ENCODE measurements at regions not wholly inside any gene's neighbourhood (a gene's known extent, or its start where the extent isn't known, plus 50 kb on each side); places are given as distances from the start of the nearest gene placed in this dataset.

- Histone ChIP-seq H4K20me1 (ENCODE audit: insufficient read depth, low read length) (no peaks in the 10 kb centered on the region), H3K27me3 (ENCODE audit: control insufficient read depth in 2 of 2, insufficient read depth in 2 of 2, low read length in 2 of 2) (no peaks in the 10 kb centered on the region), H3K4me2 (replicated peaks; ENCODE audit: extremely low read depth, low read length, poor library complexity, severe bottlenecking) (no peak overlapping the region), H3K9me3 (replicated peaks in 1 of 2; ENCODE audit: control insufficient read depth in 1 of 2, insufficient read depth in 1 of 2, low read length in 2 of 2) (no peaks in the 10 kb centered on the region), H3K27ac (ENCODE audit: low read depth in 1 of 2, low read length in 2 of 2) (no peak overlapping the region), H3K36me3 (replicated peaks in 1 of 2; ENCODE audit: control insufficient read depth in 1 of 2, insufficient read depth in 2 of 2, low read length in 2 of 2) (no peaks in the 10 kb centered on the region), H2AFZ (ENCODE audit: insufficient read depth, low read depth, low read length, poor library complexity, severe bottlenecking) (no peak overlapping the region), H3K79me2 (ENCODE audit: insufficient read depth, low read length) (no peaks in the 10 kb centered on the region), H3K4me1 (ENCODE audit: control insufficient read depth in 1 of 2, insufficient read depth in 2 of 2, low read length in 2 of 2) (peaks cover 6 to 23% of the 10 kb centered on the region in 2 donors), H3K9ac (ENCODE audit: insufficient read depth, low read length, poor library complexity, severe bottlenecking) (no peak overlapping the region), H3K4me3 (replicated peaks in 1 of 3; ENCODE audit: low read depth in 2 of 3, low read length in 3 of 3) (no peak overlapping the region)
- no peaks in the 10 kb centered on the region for H3K27me3 Mint-ChIP-seq (ENCODE audit: low read depth in 3 of 3)
- peaks cover 28% of the 10 kb centered on the region for H3K4me1 Mint-ChIP-seq
- TF ChIP-seq, protein P1, sequence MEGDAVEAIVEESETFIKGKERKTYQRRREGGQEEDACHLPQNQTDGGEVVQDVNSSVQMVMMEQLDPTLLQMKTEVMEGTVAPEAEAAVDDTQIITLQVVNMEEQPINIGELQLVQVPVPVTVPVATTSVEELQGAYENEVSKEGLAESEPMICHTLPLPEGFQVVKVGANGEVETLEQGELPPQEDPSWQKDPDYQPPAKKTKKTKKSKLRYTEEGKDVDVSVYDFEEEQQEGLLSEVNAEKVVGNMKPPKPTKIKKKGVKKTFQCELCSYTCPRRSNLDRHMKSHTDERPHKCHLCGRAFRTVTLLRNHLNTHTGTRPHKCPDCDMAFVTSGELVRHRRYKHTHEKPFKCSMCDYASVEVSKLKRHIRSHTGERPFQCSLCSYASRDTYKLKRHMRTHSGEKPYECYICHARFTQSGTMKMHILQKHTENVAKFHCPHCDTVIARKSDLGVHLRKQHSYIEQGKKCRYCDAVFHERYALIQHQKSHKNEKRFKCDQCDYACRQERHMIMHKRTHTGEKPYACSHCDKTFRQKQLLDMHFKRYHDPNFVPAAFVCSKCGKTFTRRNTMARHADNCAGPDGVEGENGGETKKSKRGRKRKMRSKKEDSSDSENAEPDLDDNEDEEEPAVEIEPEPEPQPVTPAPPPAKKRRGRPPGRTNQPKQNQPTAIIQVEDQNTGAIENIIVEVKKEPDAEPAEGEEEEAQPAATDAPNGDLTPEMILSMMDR (IDR thresholded peaks at IDR 0.05): no peak
- H3K36me3 Mint-ChIP-seq: no peaks in the 10 kb centered on the region
- no peak for DNase-seq
- H3K4me3 Mint-ChIP-seq: no peak overlapping the region
- peaks cover 0 to 4% (median 2%) of the 10 kb centered on the region in 7 donors for H3K9me3 Mint-ChIP-seq
- intact Hi-C loops (cut with micrococcal nuclease): no loop called here
- no peak overlapping the region for H3K27ac Mint-ChIP-seq
These were observed 995.4 kb downstream of the TSN start for GRCh38 chr2:122750808-122751207.

GRCh38 chr2:122753336-122753735 is 997.9 kb downstream of the TSN start:
- Mint-ChIP-seq H3K27ac (no peak overlapping the region), H3K4me1 (peaks cover 31% of the 10 kb centered on the region), H3K4me3 (no peak overlapping the region), H3K27me3 (ENCODE audit: low read depth in 3 of 3) (no peaks in the 10 kb centered on the region), H3K9me3 (peaks cover 0 to 6% (median 2%) of the 10 kb centered on the region in 7 donors), H3K36me3 (no peaks in the 10 kb centered on the region)
- peaks cover 6 to 23% of the 10 kb centered on the region in 2 donors for H3K4me1 ChIP-seq (ENCODE audit: control insufficient read depth in 1 of 2, insufficient read depth in 2 of 2, low read length in 2 of 2)
- H3K4me2 ChIP-seq (replicated peaks; ENCODE audit: extremely low read depth, low read length, poor library complexity, severe bottlenecking): no peak overlapping the region
- no peak overlapping the region for H3K4me3 ChIP-seq (replicated peaks in 1 of 3; ENCODE audit: low read depth in 2 of 3, low read length in 3 of 3)
- no peak overlapping the region for H3K9ac ChIP-seq (ENCODE audit: insufficient read depth, low read length, poor library complexity, severe bottlenecking)
- H3K27ac ChIP-seq (ENCODE audit: low read depth in 1 of 2, low read length in 2 of 2): no peak overlapping the region
- TF ChIP-seq, protein P1 (IDR thresholded peaks at IDR 0.05): no peak
- no peaks in the 10 kb centered on the region for H3K9me3 ChIP-seq (replicated peaks in 1 of 2; ENCODE audit: control insufficient read depth in 1 of 2, insufficient read depth in 1 of 2, low read length in 2 of 2)
- WGBS (ENCODE audit: insufficient coverage): no CpG with 5 or more reads among the region's 2 CpGs
- intact Hi-C loops (cut with micrococcal nuclease): no loop called here
- no peaks in the 10 kb centered on the region for H3K79me2 ChIP-seq (ENCODE audit: insufficient read depth, low read length)
- no peaks in the 10 kb centered on the region for H3K27me3 ChIP-seq (ENCODE audit: control insufficient read depth in 2 of 2, insufficient read depth in 2 of 2, low read length in 2 of 2)
- H3K36me3 ChIP-seq (replicated peaks in 1 of 2; ENCODE audit: control insufficient read depth in 1 of 2, insufficient read depth in 2 of 2, low read length in 2 of 2): no peaks in the 10 kb centered on the region
- DNase-seq: peak in 1 of 3 donors; percentile 13
- no peak overlapping the region for H2AFZ ChIP-seq (ENCODE audit: insufficient read depth, low read depth, low read length, poor library complexity, severe bottlenecking)
- H4K20me1 ChIP-seq (ENCODE audit: insufficient read depth, low read length): no peaks in the 10 kb centered on the region
